Neural cell (in vitro differentiated cells): ENCODE measurements at regions not wholly inside any gene's neighbourhood (a gene's known extent, or its start where the extent isn't known, plus 50 kb on each side); places are given as distances from the start of the nearest gene placed in this dataset.

ENCODE experiments used
- EP300 ChIP-seq: fragments of 450-650 bp; conservative IDR thresholded peaks from 2 replicates; pipeline ENCODE4 v1.6.1; 2014; ENCODE audit warnings: antibody characterized with exemption, mild to moderate bottlenecking, moderate library complexity; ENCODE audit not compliant: poor library complexity, severe bottlenecking
- MXI1 ChIP-seq: fragments of 450-650 bp; conservative IDR thresholded peaks from 2 replicates; pipeline ENCODE4 v1.6.1; 2014; ENCODE audit warnings: antibody characterized with exemption, mild to moderate bottlenecking; ENCODE audit not compliant: poor library complexity, severe bottlenecking
- POLR2AphosphoS5 ChIP-seq: IDR thresholded peaks from 2 replicates; pipeline ENCODE4 v1.6.1; 2012
- SMC3 ChIP-seq: fragments of 450-650 bp; conservative IDR thresholded peaks from 2 replicates; pipeline ENCODE4 v1.6.1; 2014; ENCODE audit warnings: antibody characterized with exemption, mild to moderate bottlenecking, moderate library complexity; ENCODE audit not compliant: poor library complexity
- TF ChIP-seq, protein P1 (sequence below): fragments of 450-650 bp; IDR thresholded peaks from 2 replicates; pipeline ENCODE4 v1.5.1; 2014; ENCODE audit warnings: antibody characterized with exemption, mild to moderate bottlenecking, moderate library complexity; ENCODE audit not compliant: poor library complexity, severe bottlenecking
- TF ChIP-seq, protein P2 (sequence below): IDR thresholded peaks from 2 replicates; pipeline ENCODE4 v1.6.1; 2012; ENCODE audit warnings: borderline replicate concordance

DNA sequence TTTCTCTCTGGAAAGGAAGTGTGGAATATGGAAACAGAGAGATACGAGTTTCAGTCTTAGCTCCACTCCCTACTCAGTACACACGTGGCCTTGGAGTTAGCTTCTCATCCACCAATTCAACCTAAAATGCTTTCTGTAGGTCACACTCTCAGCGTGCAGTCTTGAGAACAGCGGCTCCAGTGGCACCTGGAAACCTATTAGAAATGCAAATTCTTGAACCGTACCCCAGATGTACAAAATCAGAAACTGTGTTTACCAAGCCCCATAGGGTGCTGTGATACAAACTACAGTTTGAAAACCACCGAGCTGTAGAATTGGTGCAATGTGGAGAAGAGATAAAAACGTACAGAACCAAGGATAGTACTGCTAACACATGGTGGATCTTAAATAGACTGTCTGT, 91.1 kb upstream of the SP4 start:
- TF ChIP-seq, protein P1, sequence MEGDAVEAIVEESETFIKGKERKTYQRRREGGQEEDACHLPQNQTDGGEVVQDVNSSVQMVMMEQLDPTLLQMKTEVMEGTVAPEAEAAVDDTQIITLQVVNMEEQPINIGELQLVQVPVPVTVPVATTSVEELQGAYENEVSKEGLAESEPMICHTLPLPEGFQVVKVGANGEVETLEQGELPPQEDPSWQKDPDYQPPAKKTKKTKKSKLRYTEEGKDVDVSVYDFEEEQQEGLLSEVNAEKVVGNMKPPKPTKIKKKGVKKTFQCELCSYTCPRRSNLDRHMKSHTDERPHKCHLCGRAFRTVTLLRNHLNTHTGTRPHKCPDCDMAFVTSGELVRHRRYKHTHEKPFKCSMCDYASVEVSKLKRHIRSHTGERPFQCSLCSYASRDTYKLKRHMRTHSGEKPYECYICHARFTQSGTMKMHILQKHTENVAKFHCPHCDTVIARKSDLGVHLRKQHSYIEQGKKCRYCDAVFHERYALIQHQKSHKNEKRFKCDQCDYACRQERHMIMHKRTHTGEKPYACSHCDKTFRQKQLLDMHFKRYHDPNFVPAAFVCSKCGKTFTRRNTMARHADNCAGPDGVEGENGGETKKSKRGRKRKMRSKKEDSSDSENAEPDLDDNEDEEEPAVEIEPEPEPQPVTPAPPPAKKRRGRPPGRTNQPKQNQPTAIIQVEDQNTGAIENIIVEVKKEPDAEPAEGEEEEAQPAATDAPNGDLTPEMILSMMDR, result no peak
- TF ChIP-seq SMC3 (no peak), MXI1 (no peak), EP300 (no peak), POLR2AphosphoS5 (no peak)
- TF ChIP-seq, protein P2, sequence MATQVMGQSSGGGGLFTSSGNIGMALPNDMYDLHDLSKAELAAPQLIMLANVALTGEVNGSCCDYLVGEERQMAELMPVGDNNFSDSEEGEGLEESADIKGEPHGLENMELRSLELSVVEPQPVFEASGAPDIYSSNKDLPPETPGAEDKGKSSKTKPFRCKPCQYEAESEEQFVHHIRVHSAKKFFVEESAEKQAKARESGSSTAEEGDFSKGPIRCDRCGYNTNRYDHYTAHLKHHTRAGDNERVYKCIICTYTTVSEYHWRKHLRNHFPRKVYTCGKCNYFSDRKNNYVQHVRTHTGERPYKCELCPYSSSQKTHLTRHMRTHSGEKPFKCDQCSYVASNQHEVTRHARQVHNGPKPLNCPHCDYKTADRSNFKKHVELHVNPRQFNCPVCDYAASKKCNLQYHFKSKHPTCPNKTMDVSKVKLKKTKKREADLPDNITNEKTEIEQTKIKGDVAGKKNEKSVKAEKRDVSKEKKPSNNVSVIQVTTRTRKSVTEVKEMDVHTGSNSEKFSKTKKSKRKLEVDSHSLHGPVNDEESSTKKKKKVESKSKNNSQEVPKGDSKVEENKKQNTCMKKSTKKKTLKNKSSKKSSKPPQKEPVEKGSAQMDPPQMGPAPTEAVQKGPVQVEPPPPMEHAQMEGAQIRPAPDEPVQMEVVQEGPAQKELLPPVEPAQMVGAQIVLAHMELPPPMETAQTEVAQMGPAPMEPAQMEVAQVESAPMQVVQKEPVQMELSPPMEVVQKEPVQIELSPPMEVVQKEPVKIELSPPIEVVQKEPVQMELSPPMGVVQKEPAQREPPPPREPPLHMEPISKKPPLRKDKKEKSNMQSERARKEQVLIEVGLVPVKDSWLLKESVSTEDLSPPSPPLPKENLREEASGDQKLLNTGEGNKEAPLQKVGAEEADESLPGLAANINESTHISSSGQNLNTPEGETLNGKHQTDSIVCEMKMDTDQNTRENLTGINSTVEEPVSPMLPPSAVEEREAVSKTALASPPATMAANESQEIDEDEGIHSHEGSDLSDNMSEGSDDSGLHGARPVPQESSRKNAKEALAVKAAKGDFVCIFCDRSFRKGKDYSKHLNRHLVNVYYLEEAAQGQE, result no peak
